ENCODE measurements at regions not wholly inside any gene's neighbourhood (a gene's known extent, or its start where the extent isn't known, plus 50 kb on each side); places are given as distances from the start of the nearest gene placed in this dataset.
"Not testable (repeated sequence)": the region's sequence is repeated elsewhere in the genome, so short reads cannot be mapped to it uniquely, and the experiment has no call there.

DNA sequence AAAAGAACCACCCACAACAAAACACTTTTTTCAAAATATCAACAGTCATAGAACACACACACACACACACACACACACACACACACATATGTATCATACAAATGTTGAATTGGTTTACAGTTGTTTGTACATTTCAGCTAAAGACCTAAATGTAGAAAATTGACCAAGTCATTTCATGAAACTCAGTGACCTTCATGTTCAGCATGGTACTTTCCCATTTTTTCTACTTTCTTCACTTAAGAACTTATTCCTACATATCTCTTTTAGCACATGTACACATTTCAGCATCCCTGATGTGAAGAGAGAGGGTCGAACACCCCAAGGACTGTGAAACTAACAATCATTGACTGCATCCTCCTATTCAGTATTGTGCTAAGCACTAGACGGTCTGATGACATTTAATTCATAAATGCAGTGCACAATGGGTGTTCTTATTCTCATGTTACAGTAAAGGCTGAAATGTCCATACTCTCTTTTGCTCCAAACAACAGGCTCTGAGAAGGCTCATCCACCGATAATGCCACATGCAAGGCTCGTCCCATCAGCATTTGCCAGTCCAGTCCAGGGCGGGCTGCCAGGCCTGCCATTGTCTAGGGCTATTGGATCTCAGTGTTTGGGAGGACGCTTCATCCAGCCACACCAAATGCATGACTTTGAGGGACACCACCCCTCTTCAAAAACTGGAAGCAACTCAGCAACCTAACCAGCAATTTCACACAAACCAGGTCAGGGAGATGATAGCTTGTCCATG lies 150.1 kb upstream of the RUNX1 start:
- no peak for DNase-seq (ENCODE audit: low read depth)

- DNase-seq (ENCODE audit: low read depth) = no peak
These were observed 149.5 kb upstream of the RUNX1 start for GRCh38 chr21:35198565-35198964.

DNA sequence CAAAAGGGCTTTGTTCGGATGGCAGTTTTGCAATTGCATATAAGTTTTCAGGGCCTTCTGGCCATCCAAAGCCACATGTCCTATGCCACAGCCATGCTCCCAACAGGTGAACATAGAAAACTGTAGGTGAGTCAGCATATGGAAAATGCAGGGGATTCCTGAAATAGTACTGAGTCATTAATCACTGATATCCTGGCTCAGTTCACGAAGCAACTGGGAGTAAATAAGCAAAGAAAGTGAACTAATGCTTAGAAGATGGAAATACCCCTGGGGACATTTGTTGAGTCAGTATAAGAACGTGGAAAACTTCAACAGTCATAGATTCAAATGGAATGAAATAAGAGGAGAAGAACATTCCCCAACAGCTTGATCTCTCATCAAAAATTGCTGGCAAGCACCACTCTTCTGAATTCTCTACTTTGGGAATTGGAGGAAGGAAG lies 148.9 kb upstream of the RUNX1 start:
- DNase-seq (ENCODE audit: low read depth) = peak; percentile 87

DNA sequence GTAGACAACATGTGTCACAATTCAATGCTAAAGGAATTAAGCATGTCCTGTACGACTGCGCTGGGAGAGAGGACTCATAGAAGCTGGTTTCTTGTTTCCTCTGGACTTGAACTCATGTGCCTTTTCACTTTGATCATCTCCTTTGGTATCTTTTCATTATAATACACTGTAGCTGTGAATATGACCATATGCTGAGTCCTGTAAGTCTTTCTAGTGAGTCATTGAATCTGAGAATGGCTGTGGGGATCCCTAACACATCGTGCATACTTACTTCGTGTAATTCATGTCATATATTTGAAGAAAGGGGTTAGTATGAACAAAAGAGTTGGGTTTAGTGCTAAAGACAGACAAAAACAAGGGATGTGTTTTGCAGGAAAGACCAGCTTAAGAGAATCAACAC lies 148.1 kb upstream of the RUNX1 start:
- no peak for DNase-seq (ENCODE audit: low read depth)

GRCh38 chr21:35196128-35196527 lies 147.0 kb upstream of the RUNX1 start:
- DNase-seq (ENCODE audit: low read depth) = no peak

DNA sequence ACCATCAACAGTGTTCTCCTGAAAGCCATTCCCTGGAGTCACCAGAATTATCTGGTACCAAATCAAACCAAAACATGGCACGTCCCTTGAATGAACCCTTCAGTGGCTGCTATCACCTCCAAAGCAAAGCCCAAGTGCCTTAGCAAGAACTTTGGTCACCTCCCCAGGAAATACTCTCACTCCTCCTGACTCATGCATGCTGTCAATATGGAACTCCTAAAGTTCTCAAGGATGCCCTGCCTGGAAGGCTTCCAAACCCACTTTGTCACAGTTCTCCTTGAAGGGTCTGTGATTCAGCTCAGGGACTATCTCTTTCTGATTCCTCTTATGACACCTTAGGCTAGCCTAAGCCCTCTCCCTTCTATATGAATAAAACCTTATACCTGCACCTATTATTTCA lies 146.1 kb upstream of the RUNX1 start:
- DNase-seq (ENCODE audit: low read depth) = no peak

- DNase-seq (ENCODE audit: low read depth) = no peak
These were observed 142.7 kb upstream of the RUNX1 start for GRCh38 chr21:35191754-35192153.

DNA sequence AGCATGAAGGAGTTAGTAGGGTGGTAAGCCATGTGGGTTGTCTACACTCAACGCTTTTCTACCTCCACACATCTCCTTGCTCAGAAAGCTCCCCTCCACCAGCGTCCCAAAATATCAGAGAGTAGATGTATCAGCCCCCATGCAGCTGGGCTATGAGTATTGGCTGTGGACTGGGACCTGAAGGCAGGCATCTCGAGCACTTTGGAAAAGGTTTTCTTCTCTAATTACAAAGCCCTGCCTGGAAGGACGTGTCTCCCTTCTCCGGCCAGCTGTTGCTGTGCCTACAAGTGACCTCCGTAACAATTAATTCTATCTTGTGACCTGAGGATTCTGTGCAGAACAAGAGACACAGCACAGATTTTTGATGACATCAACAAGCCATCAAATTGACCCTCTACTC lies 142.0 kb upstream of the RUNX1 start:
- no peak for DNase-seq (ENCODE audit: low read depth)

DNA sequence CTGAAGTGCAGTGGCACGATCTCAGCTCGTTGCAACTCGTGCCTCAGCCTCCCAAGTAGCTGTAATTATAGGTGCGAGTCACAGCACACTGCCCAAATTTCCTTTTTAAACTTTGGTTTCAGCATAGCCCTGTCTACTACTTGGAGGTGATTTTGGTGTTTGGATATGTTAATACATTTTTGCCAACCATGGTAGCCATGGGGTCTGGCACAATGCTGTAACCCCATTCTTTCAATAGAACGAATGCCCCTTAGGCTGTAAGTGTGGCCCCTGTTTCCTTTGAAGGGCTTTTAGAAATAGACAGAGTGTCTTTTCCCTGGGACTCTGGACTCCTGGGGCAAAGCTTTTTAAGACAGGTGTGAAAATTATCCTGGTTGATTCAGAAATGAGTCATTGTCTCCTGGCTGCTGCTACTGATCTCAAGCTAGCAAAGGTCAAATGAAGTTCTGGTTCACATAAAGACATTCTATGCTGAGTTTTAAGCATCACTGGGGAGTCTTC lies 141.1 kb upstream of the RUNX1 start:
- no peak for DNase-seq (ENCODE audit: low read depth)

GRCh38 chr21:35189077-35189863 lies 140.2 kb upstream of the RUNX1 start:
- no peak for DNase-seq (ENCODE audit: low read depth)

GRCh38 chr21:35183389-35183788 lies 134.3 kb upstream of the RUNX1 start:
- not testable (repeated sequence) for DNase-seq (ENCODE audit: low read depth)

- DNase-seq (ENCODE audit: low read depth) = no peak
These were observed 131.0 kb upstream of the RUNX1 start for GRCh38 chr21:35179990-35180540.

DNA sequence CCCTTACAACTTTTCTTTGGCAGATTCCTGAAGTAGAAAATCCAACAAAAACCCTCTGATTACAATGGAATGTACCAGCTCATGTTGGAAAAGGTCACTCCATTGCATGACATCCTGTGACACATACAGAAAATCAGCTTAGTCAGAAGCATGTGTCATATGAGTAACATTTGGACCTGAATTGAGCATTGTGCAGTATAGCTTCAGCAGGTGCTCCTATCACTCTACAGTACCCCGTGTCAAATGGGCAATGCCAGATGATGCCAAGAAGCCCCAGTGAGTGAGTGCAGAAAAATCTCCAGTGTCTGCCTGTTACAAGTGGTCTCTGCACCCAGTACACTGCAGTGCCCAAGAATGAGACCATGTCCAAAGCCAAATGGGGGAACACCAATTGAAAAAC lies 129.7 kb upstream of the RUNX1 start:
- DNase-seq (ENCODE audit: low read depth) = no peak

GRCh38 chr21:35178098-35178497 lies 129.0 kb upstream of the RUNX1 start:
- DNase-seq (ENCODE audit: low read depth) = no peak

GRCh38 chr21:35172231-35172630 lies 123.1 kb upstream of the RUNX1 start:
- DNase-seq (ENCODE audit: low read depth) = no peak

DNA sequence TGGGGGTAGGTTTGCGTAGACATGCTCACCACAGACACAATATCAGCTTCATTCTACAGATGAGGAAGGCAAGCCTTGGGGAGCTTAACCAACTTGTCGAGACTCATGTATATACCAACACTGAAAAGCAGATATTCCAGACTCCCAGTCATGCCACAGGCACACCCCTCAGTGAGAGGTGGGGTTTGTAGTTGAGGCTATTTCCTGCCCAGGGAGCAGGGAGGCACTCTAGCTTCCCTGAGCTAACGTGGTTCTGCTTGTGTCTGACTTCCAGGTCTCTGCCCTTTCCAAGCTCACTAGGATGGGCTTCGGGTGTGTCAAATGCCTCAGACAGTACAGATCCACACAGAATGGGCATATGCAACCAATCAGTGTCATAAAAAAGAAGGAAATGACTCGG lies 122.3 kb upstream of the RUNX1 start:
- DNase-seq (ENCODE audit: low read depth) = no peak

DNA sequence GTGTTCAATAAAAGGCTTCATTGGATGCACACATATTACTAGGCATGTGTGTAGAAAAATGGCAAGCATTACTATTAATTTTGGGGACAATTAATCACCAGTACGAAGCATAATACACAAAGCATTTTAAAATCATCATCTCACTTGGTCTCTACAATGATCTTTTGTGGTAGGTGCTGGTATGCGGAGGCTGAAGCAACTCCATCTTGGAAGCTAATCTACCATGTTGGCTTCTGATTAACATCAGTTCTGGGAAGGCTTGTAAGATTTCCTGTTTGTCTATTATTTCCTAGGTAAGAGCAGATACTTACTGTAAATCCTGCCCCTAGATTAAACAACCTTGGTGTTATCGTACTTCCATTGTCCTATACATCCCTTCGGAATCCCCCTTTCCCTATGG lies 121.7 kb upstream of the RUNX1 start:
- no peak for DNase-seq (ENCODE audit: low read depth)

GRCh38 chr21:35170244-35170643 lies 121.1 kb upstream of the RUNX1 start:
- no peak for DNase-seq (ENCODE audit: low read depth)

- no peak for DNase-seq (ENCODE audit: low read depth)
These were observed 120.5 kb upstream of the RUNX1 start for GRCh38 chr21:35169574-35169973.

GRCh38 chr21:35168735-35169134 lies 119.6 kb upstream of the RUNX1 start:
- DNase-seq (ENCODE audit: low read depth) = no peak

GRCh38 chr21:35164971-35165483 lies 115.9 kb upstream of the RUNX1 start:
- DNase-seq (ENCODE audit: low read depth) = no peak

- DNase-seq (ENCODE audit: low read depth) = no peak
These were observed 115.3 kb upstream of the RUNX1 start for GRCh38 chr21:35164380-35164779.

- DNase-seq (ENCODE audit: low read depth) = no peak
These were observed 114.3 kb upstream of the RUNX1 start for GRCh38 chr21:35163411-35163810.
